ENCODE measurements at regions not wholly inside any gene's neighbourhood (a gene's known extent, or its start where the extent isn't known, plus 50 kb on each side); places are given as distances from the start of the nearest gene placed in this dataset.

DNA sequence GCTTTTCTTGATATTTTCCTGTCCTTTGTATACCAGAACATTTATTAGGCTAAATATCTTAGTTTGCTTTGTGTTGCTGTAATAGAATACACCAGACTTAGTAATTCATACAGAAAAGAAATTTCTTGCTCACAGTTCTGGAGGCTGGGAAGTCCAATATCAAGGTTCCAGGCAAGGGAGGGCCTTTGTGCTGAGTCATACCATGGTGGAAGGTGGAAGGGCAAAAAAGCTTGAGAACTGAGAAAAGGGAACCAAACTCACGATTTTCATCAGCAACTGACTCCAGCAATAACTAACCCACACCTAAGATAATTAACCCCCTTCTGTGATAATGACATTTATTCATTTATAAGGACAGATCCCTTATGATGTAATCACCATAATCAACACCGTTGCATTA lies 496.9 kb upstream of the SUCLG2 start:
- Histone ChIP-seq H3K4me2 (no peak overlapping the region), H3K9me3 (no peaks in the 10 kb centered on the region), H3K4me3 (no peak overlapping the region), H3K4me1 (no peaks in the 10 kb centered on the region), H3K27ac (no peak overlapping the region)
- TF ChIP-seq NFE2L2 (conservative IDR thresholded peaks at IDR 0.05; ENCODE audit: low read length) = 0 out of 2 replicates have a peak, but pooled peaks have one; percentile 13
- TF ChIP-seq SMC3 (IDR thresholded peaks at IDR 0.05) = no peak
- TF ChIP-seq POLR2A (IDR thresholded peaks at IDR 0.05; ENCODE audit: low read length) = no peak
- peak; percentile 6 for TF ChIP-seq MAFK (IDR thresholded peaks at IDR 0.05; ENCODE audit: partially characterized antibody)
- ChIA-PET CTCF (interaction anchor here (0.5 kb wide), 1 partner anchor 1478 kb away, joined by 3 read pairs; no protein-coding TSS in a partner anchor), POLR2A (no interaction called here)
- WGBS (ENCODE audit: missing lambda C conversion rate) = 3% methylated on average over 2 of the region's 2 CpGs
- no peak for DNase-seq (ENCODE audit: low read depth in 1 of 2, low spot score in 1 of 2)
- no peak for ATAC-seq
- FAIRE-seq = no peak

DNA sequence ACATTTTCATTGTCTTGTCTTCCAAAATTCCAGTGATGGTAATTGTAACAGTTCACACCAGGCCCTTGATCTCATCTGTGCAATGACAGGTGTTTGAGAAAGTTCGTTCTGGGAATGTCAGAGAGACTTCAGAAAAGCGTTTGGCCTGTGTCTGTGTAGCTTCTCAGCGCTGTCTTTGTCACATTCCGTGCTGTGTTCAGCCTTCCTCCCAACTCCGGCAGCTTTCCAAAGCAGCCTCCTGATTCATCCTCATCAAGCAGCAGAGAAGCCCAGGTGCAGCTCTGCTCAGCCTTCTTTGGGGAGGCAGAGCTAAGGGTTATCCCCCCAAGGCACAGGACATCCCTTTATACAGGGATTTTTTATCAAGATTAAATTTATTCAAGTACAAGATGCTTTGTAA lies 494.0 kb upstream of the SUCLG2 start:
- ATAC-seq = no peak
- DNase-seq (ENCODE audit: low read depth in 1 of 2, low spot score in 1 of 2) = no peak
- 8% methylated on average over 5 of the region's 5 CpGs for WGBS (ENCODE audit: missing lambda C conversion rate)
- no peak overlapping the region for H3K4me3 ChIP-seq
- H3K4me2 ChIP-seq = no peak overlapping the region
- FAIRE-seq = no peak
- H3K4me1 ChIP-seq = no peaks in the 10 kb centered on the region
- H3K27ac ChIP-seq = no peak overlapping the region
- ChIA-PET POLR2A (no interaction called here), CTCF (no interaction called here)
- no peaks in the 10 kb centered on the region for H3K9me3 ChIP-seq
- no peak for TF ChIP-seq KDM1A (IDR thresholded peaks at IDR 0.05; ENCODE audit: low read depth)
- no peak for TF ChIP-seq ZFP36 (IDR thresholded peaks at IDR 0.05; ENCODE audit: borderline replicate concordance, partially characterized antibody)
- TF ChIP-seq ZNF302 (CRISPR knock-in tag; IDR thresholded peaks at IDR 0.05) = no peak
- no peak for TF ChIP-seq CHD2 (IDR thresholded peaks at IDR 0.05; ENCODE audit: low read length, partially characterized antibody)
- TF ChIP-seq, protein P1, sequence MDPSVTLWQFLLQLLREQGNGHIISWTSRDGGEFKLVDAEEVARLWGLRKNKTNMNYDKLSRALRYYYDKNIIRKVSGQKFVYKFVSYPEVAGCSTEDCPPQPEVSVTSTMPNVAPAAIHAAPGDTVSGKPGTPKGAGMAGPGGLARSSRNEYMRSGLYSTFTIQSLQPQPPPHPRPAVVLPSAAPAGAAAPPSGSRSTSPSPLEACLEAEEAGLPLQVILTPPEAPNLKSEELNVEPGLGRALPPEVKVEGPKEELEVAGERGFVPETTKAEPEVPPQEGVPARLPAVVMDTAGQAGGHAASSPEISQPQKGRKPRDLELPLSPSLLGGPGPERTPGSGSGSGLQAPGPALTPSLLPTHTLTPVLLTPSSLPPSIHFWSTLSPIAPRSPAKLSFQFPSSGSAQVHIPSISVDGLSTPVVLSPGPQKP (IDR thresholded peaks at IDR 0.05; ENCODE audit: low read depth, low read length) = no peak
- TF ChIP-seq EP300 (IDR thresholded peaks at IDR 0.05) = no peak
- TF ChIP-seq ZSCAN20 (CRISPR knock-in tag; IDR thresholded peaks at IDR 0.05) = no peak
- no peak for TF ChIP-seq FOXS1 (CRISPR knock-in tag; IDR thresholded peaks at IDR 0.05)
- TF ChIP-seq, protein P2, sequence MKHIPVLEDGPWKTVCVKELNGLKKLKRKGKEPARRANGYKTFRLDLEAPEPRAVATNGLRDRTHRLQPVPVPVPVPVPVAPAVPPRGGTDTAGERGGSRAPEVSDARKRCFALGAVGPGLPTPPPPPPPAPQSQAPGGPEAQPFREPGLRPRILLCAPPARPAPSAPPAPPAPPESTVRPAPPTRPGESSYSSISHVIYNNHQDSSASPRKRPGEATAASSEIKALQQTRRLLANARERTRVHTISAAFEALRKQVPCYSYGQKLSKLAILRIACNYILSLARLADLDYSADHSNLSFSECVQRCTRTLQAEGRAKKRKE (CRISPR knock-in tag; IDR thresholded peaks at IDR 0.05; ENCODE audit: low read depth) = no peak
- no peak for TF ChIP-seq ESRRA (IDR thresholded peaks at IDR 0.05; ENCODE audit: borderline replicate concordance, low read length)
- TF ChIP-seq BHLHE40 (IDR thresholded peaks at IDR 0.05; ENCODE audit: low read depth, low read length) = no peak
- no peak for TF ChIP-seq HDAC2 (IDR thresholded peaks at IDR 0.05)
- no peak for TF ChIP-seq NR3C1 (IDR thresholded peaks at IDR 0.05)
- TF ChIP-seq EHMT2 (IDR thresholded peaks at IDR 0.05; ENCODE audit: low read depth) = no peak
- no peak for TF ChIP-seq FOSL2 (IDR thresholded peaks at IDR 0.05)
- no peak for TF ChIP-seq FOSL2 (CRISPR knock-in tag; IDR thresholded peaks at IDR 0.05)
- TF ChIP-seq MAFK (IDR thresholded peaks at IDR 0.05; ENCODE audit: partially characterized antibody) = no peak
- TF ChIP-seq SREBF2 (IDR thresholded peaks at IDR 0.05) = no peak
- no peak for TF ChIP-seq POLR2AphosphoS2 (conservative IDR thresholded peaks at IDR 0.05; ENCODE audit: low read length)
- TF ChIP-seq HOXB13 (CRISPR knock-in tag; IDR thresholded peaks at IDR 0.05; ENCODE audit: low read depth) = no peak
- TF ChIP-seq TFCP2L1 (CRISPR knock-in tag; IDR thresholded peaks at IDR 0.05) = no peak

DNA sequence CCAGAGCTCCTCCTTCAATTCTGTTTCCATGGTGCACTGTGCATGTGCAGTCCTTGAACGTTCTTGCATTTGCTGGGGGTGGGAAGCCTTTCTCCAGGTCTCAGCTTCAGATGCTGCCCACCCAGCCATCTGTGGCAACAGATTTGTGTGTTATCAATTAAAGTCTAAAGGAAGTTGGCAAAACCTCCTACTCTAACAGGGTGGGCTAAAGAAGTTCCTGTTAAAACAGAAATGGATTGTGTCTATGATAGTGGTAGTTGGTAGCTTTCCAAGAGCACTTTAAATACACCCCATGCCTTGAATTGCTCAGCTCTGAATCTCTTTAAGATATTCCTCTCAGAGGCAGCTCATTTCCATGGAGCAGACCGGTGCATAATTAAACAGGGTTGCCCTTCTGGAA lies 488.0 kb upstream of the SUCLG2 start:
- no peaks in the 10 kb centered on the region for H3K4me1 ChIP-seq
- ATAC-seq (no peak), FAIRE-seq (no peak), DNase-seq (ENCODE audit: low read depth in 1 of 2, low spot score in 1 of 2) (no peak)
- H3K4me2 ChIP-seq = no peak overlapping the region
- H3K27ac ChIP-seq = no peak overlapping the region
- H3K9me3 ChIP-seq = no peaks in the 10 kb centered on the region
- TF ChIP-seq, protein P3, sequence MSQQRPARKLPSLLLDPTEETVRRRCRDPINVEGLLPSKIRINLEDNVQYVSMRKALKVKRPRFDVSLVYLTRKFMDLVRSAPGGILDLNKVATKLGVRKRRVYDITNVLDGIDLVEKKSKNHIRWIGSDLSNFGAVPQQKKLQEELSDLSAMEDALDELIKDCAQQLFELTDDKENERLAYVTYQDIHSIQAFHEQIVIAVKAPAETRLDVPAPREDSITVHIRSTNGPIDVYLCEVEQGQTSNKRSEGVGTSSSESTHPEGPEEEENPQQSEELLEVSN (IDR thresholded peaks at IDR 0.05; ENCODE audit: borderline replicate concordance, low read depth) = no peak
- TF ChIP-seq FOSL2 (IDR thresholded peaks at IDR 0.05) = no peak
- no peak for TF ChIP-seq FOSL2 (CRISPR knock-in tag; IDR thresholded peaks at IDR 0.05)
- TF ChIP-seq NFE2L2 (conservative IDR thresholded peaks at IDR 0.05; ENCODE audit: low read length) = no peak
- no peak for TF ChIP-seq CHD2 (IDR thresholded peaks at IDR 0.05; ENCODE audit: low read length, partially characterized antibody)
- no peak for TF ChIP-seq CHD4 (IDR thresholded peaks at IDR 0.05; ENCODE audit: borderline replicate concordance)
- TF ChIP-seq, protein P1 (IDR thresholded peaks at IDR 0.05; ENCODE audit: low read depth, low read length) = no peak
- TF ChIP-seq ZFP36 (IDR thresholded peaks at IDR 0.05; ENCODE audit: borderline replicate concordance, partially characterized antibody) = no peak
- no peak for TF ChIP-seq HOXB13 (CRISPR knock-in tag; IDR thresholded peaks at IDR 0.05; ENCODE audit: low read depth)
- no peak for TF ChIP-seq NPAS2 (CRISPR knock-in tag; IDR thresholded peaks at IDR 0.05; ENCODE audit: borderline replicate concordance)
- TF ChIP-seq, protein P4, sequence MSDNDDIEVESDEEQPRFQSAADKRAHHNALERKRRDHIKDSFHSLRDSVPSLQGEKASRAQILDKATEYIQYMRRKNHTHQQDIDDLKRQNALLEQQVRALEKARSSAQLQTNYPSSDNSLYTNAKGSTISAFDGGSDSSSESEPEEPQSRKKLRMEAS (IDR thresholded peaks at IDR 0.05) = no peak
- TF ChIP-seq HDAC2 (IDR thresholded peaks at IDR 0.05) = no peak
- TF ChIP-seq EP300 (IDR thresholded peaks at IDR 0.05) = no peak
- TF ChIP-seq, protein P5, sequence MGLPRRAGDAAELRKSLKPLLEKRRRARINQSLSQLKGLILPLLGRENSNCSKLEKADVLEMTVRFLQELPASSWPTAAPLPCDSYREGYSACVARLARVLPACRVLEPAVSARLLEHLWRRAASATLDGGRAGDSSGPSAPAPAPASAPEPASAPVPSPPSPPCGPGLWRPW (IDR thresholded peaks at IDR 0.05) = no peak
- no peak for TF ChIP-seq POLR2AphosphoS2 (conservative IDR thresholded peaks at IDR 0.05; ENCODE audit: low read length)
- TF ChIP-seq PHF8 (IDR thresholded peaks at IDR 0.05; ENCODE audit: borderline replicate concordance, low read depth) = no peak
- no peak for TF ChIP-seq ZNF302 (CRISPR knock-in tag; IDR thresholded peaks at IDR 0.05)
- TF ChIP-seq CEBPB (IDR thresholded peaks at IDR 0.05) = no peak
- TF ChIP-seq CBX8 (IDR thresholded peaks at IDR 0.05) = no peak
- no peak for TF ChIP-seq TFCP2L1 (CRISPR knock-in tag; IDR thresholded peaks at IDR 0.05)
- WGBS (ENCODE audit: missing lambda C conversion rate) = 0% methylated on average over 2 of the region's 2 CpGs
- CTCF ChIA-PET = no interaction called here
- POLR2A ChIA-PET = no interaction called here
- H3K4me3 ChIP-seq = no peak overlapping the region

All from A549 (cell line).